Loucy (cell line): ENCODE measurements at regions not wholly inside any gene's neighbourhood (a gene's known extent, or its start where the extent isn't known, plus 50 kb on each side); places are given as distances from the start of the nearest gene placed in this dataset.

ENCODE experiments used
- EZH2phosphoT487 ChIP-seq: fragments of 200-600 bp; IDR thresholded peaks from 2 replicates; pipeline ENCODE4 v1.6.1; 2018; ENCODE audit warnings: antibody characterized with exemption, mild to moderate bottlenecking, moderate library complexity, borderline replicate concordance
- TF ChIP-seq, protein P1 (sequence below): fragments of 200-600 bp; sonication (generic); conservative IDR thresholded peaks from 2 replicates; pipeline ENCODE4 v1.5.1; 2014; ENCODE audit warnings: mild to moderate bottlenecking, antibody characterized with exemption, low read length

DNA sequence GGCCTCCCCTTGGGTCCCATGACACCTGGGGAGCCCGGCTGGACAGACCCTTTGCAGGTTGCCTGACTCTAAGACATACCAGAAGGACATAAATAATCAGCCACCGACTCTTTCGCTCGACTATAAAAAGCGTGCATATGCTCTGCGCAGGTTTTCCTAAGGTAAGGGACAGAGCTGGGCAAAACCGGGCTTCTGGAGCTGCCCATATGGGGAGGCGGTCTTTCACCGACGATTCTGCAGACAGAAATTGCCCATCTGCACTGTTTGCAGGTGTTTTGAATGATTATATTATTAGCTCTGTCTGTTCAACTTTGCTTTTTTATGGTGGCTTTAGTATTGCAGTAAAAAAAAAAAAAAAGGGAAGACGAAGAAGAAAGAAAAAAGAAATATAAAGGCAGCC, 347.2 kb downstream of the TSHZ3 start:
- TF ChIP-seq, protein P1, sequence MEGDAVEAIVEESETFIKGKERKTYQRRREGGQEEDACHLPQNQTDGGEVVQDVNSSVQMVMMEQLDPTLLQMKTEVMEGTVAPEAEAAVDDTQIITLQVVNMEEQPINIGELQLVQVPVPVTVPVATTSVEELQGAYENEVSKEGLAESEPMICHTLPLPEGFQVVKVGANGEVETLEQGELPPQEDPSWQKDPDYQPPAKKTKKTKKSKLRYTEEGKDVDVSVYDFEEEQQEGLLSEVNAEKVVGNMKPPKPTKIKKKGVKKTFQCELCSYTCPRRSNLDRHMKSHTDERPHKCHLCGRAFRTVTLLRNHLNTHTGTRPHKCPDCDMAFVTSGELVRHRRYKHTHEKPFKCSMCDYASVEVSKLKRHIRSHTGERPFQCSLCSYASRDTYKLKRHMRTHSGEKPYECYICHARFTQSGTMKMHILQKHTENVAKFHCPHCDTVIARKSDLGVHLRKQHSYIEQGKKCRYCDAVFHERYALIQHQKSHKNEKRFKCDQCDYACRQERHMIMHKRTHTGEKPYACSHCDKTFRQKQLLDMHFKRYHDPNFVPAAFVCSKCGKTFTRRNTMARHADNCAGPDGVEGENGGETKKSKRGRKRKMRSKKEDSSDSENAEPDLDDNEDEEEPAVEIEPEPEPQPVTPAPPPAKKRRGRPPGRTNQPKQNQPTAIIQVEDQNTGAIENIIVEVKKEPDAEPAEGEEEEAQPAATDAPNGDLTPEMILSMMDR, result no peak
- no peak for TF ChIP-seq EZH2phosphoT487
